GM23338 (cell line): ENCODE measurements at regions not wholly inside any gene's neighbourhood (a gene's known extent, or its start where the extent isn't known, plus 50 kb on each side); places are given as distances from the start of the nearest gene placed in this dataset.

Experiments used
- CTCF ChIP-seq, 2 experiments: fragments of 200-600 bp in 1 of 2; sonication (generic) in 1 of 2; conservative IDR thresholded peaks; 2 replicates each; pipeline versions ENCODE4 v1.5.1 to v1.6.1; 2016 to 2017; ENCODE audit warnings: antibody characterized with exemption in 2 of 2, low read depth in 2 of 2, mild to moderate bottlenecking in 2 of 2, moderate library complexity in 1 of 2
- ETS1 ChIP-seq: IDR thresholded peaks from 2 replicates; pipeline ENCODE4 v1.6.1; 2016; ENCODE audit warnings: antibody characterized with exemption
- EZH2phosphoT487 ChIP-seq: fragments of 200-600 bp; sonication (generic); IDR thresholded peaks from one replicate; pipeline ENCODE4 v1.8.1; 2018; ENCODE audit warnings: antibody characterized with exemption; ENCODE audit not compliant: unreplicated experiment
- JUNB ChIP-seq: IDR thresholded peaks from one replicate; pipeline ENCODE4 v1.6.1; 2016; ENCODE audit warnings: antibody characterized with exemption; ENCODE audit not compliant: unreplicated experiment

GRCh38 chr2:40721595-40721994 is 269.7 kb upstream of the SLC8A1 start:
- TF ChIP-seq JUNB (no peak), CTCF (conservative IDR thresholded peaks at IDR 0.05; ENCODE audit: low read depth in 2 of 2) (no peak), ETS1 (no peak), EZH2phosphoT487 (no peak)
